IPS DF 6.9 (cell line): ENCODE measurements at regions not wholly inside any gene's neighbourhood (a gene's known extent, or its start where the extent isn't known, plus 50 kb on each side); places are given as distances from the start of the nearest gene placed in this dataset.
"Not testable (repeated sequence)": the region's sequence is repeated elsewhere in the genome, so short reads cannot be mapped to it uniquely, and the experiment has no call there.

ENCODE experiments used
- DNase-seq: peaks from one replicate; pipeline ENCODE4 v3.0.0-alpha.2; 2013; ENCODE audit warnings: low read depth, low spot score
- H3K27ac ChIP-seq: one replicate; pipeline ENCODE4 v1.5.1; 2013; ENCODE audit warnings: low read length, control low read depth
- H3K27me3 ChIP-seq: 2 replicates; pipeline ENCODE4 v1.6.1; 2013; ENCODE audit warnings: mild to moderate bottlenecking, low read length; ENCODE audit not compliant: control insufficient read depth, insufficient read depth
- H3K36me3 ChIP-seq: 2 replicates; pipeline ENCODE4 v1.6.1; 2013; ENCODE audit warnings: low read length; ENCODE audit not compliant: control insufficient read depth, insufficient read depth
- H3K4me1 ChIP-seq: 2 replicates; pipeline ENCODE4 v1.6.1; 2013; ENCODE audit warnings: low read length; ENCODE audit not compliant: control insufficient read depth, insufficient read depth
- H3K4me3 ChIP-seq: 2 replicates; pipeline ENCODE4 v1.5.1; 2013; ENCODE audit warnings: mild to moderate bottlenecking, low read length
- H3K9me3 ChIP-seq: 2 replicates; pipeline ENCODE4 v1.6.1; 2013; ENCODE audit warnings: low read length, inconsistent platforms; ENCODE audit not compliant: control insufficient read depth, insufficient read depth
- WGBS: extraction: QIAGEN DNeasy Blood & Tissue Kit; methylation state at CpG from one replicate; pipeline ENCODE4 v1.1.7; 2013; ENCODE audit warnings: mixed read lengths, missing lambda C conversion rate; ENCODE audit not compliant: insufficient read length, insufficient coverage; 5-methylcytosine and 5-hydroxymethylcytosine counted together

- H3K27me3 ChIP-seq: no peaks in the 10 kb centered on the region
- H3K4me1 ChIP-seq: 0 out of 2 replicates have a peak, but pooled peaks cover 1% of the 10 kb centered on the region
- H3K36me3 ChIP-seq: no peaks in the 10 kb centered on the region
- DNase-seq: no peak
- H3K4me3 ChIP-seq: no peak overlapping the region
- H3K27ac ChIP-seq: no peak overlapping the region
- H3K9me3 ChIP-seq: no peaks in the 10 kb centered on the region
- no CpG with 5 or more reads among the region's 3 CpGs for WGBS
Measured at GRCh38 chr5:34553581-34553980, 102.5 kb upstream of the RAI14 start.

- H3K4me1 ChIP-seq: no peaks in the 10 kb centered on the region
- no peak overlapping the region for H3K4me3 ChIP-seq
- no peaks in the 10 kb centered on the region for H3K27me3 ChIP-seq
- DNase-seq: no peak
- H3K36me3 ChIP-seq: no peaks in the 10 kb centered on the region
- H3K9me3 ChIP-seq: no peaks in the 10 kb centered on the region
- no CpG with 5 or more reads among the region's 5 CpGs for WGBS
- no peak overlapping the region for H3K27ac ChIP-seq
Measured at GRCh38 chr5:34554641-34555040, 101.5 kb upstream of the RAI14 start.

- WGBS: no CpG with 5 or more reads among the region's 10 CpGs
- Histone ChIP-seq H3K4me3 (no peak overlapping the region), H3K27ac (no peak overlapping the region), H3K27me3 (no peaks in the 10 kb centered on the region), H3K4me1 (no peaks in the 10 kb centered on the region), H3K36me3 (no peaks in the 10 kb centered on the region), H3K9me3 (no peaks in the 10 kb centered on the region)
- DNase-seq: no peak
Measured at GRCh38 chr5:34555699-34556508, 100.2 kb upstream of the RAI14 start.

- WGBS: no CpG with 5 or more reads among the region's 2 CpGs
- no peaks in the 10 kb centered on the region for H3K27me3 ChIP-seq
- no peak for DNase-seq
- H3K4me3 ChIP-seq: no peak overlapping the region
- no peaks in the 10 kb centered on the region for H3K36me3 ChIP-seq
- no peak overlapping the region for H3K27ac ChIP-seq
- H3K4me1 ChIP-seq: no peaks in the 10 kb centered on the region
- no peaks in the 10 kb centered on the region for H3K9me3 ChIP-seq
Measured at GRCh38 chr5:34556509-34556782, 99.7 kb upstream of the RAI14 start.

GRCh38 chr5:34561581-34561980 lies 94.5 kb upstream of the RAI14 start:
- WGBS: no CpG with 5 or more reads among the region's 2 CpGs
- DNase-seq: not testable (repeated sequence)

GRCh38 chr5:34562791-34563190 lies 93.3 kb upstream of the RAI14 start:
- H3K4me3 ChIP-seq: no peak overlapping the region
- no peak overlapping the region for H3K27ac ChIP-seq
- no CpG with 5 or more reads among the region's 4 CpGs for WGBS
- 0 out of 2 replicates have a peak, but pooled peaks cover 2% of the 10 kb centered on the region for H3K4me1 ChIP-seq
- H3K27me3 ChIP-seq: no peaks in the 10 kb centered on the region
- H3K9me3 ChIP-seq: no peaks in the 10 kb centered on the region
- DNase-seq: no peak
- H3K36me3 ChIP-seq: no peaks in the 10 kb centered on the region

More at GRCh38 chr5:34561581-34561980, 94.5 kb upstream of the RAI14 start:
- not testable (repeated sequence) for H3K36me3 ChIP-seq, H3K4me1 ChIP-seq, H3K9me3 ChIP-seq, H3K4me3 ChIP-seq, H3K27me3 ChIP-seq, H3K27ac ChIP-seq

GRCh38 chr5:34563269-34563668 lies 92.9 kb upstream of the RAI14 start:
- H3K9me3 ChIP-seq: no peaks in the 10 kb centered on the region
- H3K4me3 ChIP-seq: no peak overlapping the region
- H3K36me3 ChIP-seq: no peaks in the 10 kb centered on the region
- WGBS: no CpG with 5 or more reads among the region's 6 CpGs
- no peaks in the 10 kb centered on the region for H3K27me3 ChIP-seq
- no peak overlapping the region for H3K27ac ChIP-seq
- no peak for DNase-seq
- H3K4me1 ChIP-seq: 0 out of 2 replicates have a peak, but pooled peaks cover 2% of the 10 kb centered on the region

GRCh38 chr5:34563931-34564709 lies 92.0 kb upstream of the RAI14 start:
- Histone ChIP-seq H3K27ac (no peak overlapping the region), H3K4me3 (no peak overlapping the region), H3K36me3 (no peaks in the 10 kb centered on the region), H3K9me3 (no peaks in the 10 kb centered on the region), H3K4me1 (0 out of 2 replicates have a peak, but pooled peaks cover 2% of the 10 kb centered on the region), H3K27me3 (no peaks in the 10 kb centered on the region)
- no peak for DNase-seq
- no CpG with 5 or more reads among the region's 21 CpGs for WGBS

- no peak for DNase-seq
- WGBS: no CpG with 5 or more reads among the region's 15 CpGs
- 0 out of 2 replicates have a peak, but pooled peaks cover 2% of the 10 kb centered on the region for H3K4me1 ChIP-seq
- H3K4me3 ChIP-seq: no peak overlapping the region
- H3K36me3 ChIP-seq: no peaks in the 10 kb centered on the region
- no peaks in the 10 kb centered on the region for H3K9me3 ChIP-seq
- H3K27me3 ChIP-seq: no peaks in the 10 kb centered on the region
- no peak overlapping the region for H3K27ac ChIP-seq
Measured at GRCh38 chr5:34564710-34565235, 91.4 kb upstream of the RAI14 start.

- Histone ChIP-seq H3K4me3 (no peak overlapping the region), H3K27ac (no peak overlapping the region), H3K27me3 (no peaks in the 10 kb centered on the region), H3K9me3 (no peaks in the 10 kb centered on the region), H3K4me1 (no peaks in the 10 kb centered on the region), H3K36me3 (no peaks in the 10 kb centered on the region)
- WGBS: no CpG with 5 or more reads among the region's 6 CpGs
- no peak for DNase-seq
Measured at GRCh38 chr5:34570143-34570542, 86.0 kb upstream of the RAI14 start.
